Adrenal gland (tissue), 9 donors: ENCODE measurements at regions not wholly inside any gene's neighbourhood (a gene's known extent, or its start where the extent isn't known, plus 50 kb on each side); places are given as distances from the start of the nearest gene placed in this dataset.

Source experiments
- DNase-seq, 7 donors: peaks; one replicate each; pipeline ENCODE4 v3.0.0-alpha.2; 2019 to 2020
- H3K27ac ChIP-seq, 5 donors: fragments of 200-600 bp; sonication (generic) in 4 of 5; 1 replicate in 3 of 5; 2 replicates in 2 of 5; pipeline versions ENCODE4 v1.5.1 to v1.8.0; 2016 to 2020; ENCODE audit warnings: mild to moderate bottlenecking in 1 of 5
- H3K27me3 ChIP-seq: fragments of 200-600 bp; 2 replicates; pipeline ENCODE4 v1.8.0; 2021
- H3K36me3 ChIP-seq, 2 donors: fragments of 200-600 bp; replicated peaks in 1 of 2; 1 replicate in 1 of 2; 2 replicates in 1 of 2; pipeline versions ENCODE4 v1.5.1 to v1.8.0; 2018 to 2022
- H3K4me1 ChIP-seq, 2 donors: fragments of 200-600 bp; replicated peaks in 1 of 2; 1 replicate in 1 of 2; 2 replicates in 1 of 2; pipeline versions ENCODE4 v1.5.1 to v1.8.0; 2018 to 2021
- H3K4me3 ChIP-seq, 4 donors: fragments of 200-600 bp; sonication (generic) in 3 of 4; one replicate each; pipeline ENCODE4 v1.5.1; 2016 to 2018
- H3K9me3 ChIP-seq, 3 donors: fragments of 200-600 bp; sonication (generic) in 1 of 3; replicated peaks in 1 of 3; 1 replicate in 2 of 3; 2 replicates in 1 of 3; pipeline versions ENCODE4 v1.5.1 to v1.8.0; 2016 to 2021
- CTCF ChIP-seq, 6 experiments: fragments of 450-650 bp in 4 of 6; fragments of 200-600 bp in 2 of 6; sonication (generic) in 1 of 6; IDR thresholded peaks; 1 replicate in 5 of 6; 2 replicates in 1 of 6; pipeline versions ENCODE4 v1.5.1 to v1.8.0; 2016 to 2021; ENCODE audit warnings: antibody characterized with exemption in 6 of 6, mild to moderate bottlenecking in 2 of 6, moderate library complexity in 1 of 6
- POLR2A ChIP-seq, 2 donors: fragments of 450-650 bp; IDR thresholded peaks; one replicate each; pipeline ENCODE4 v1.6.1; 2017; ENCODE audit warnings: antibody characterized with exemption in 2 of 2, mild to moderate bottlenecking in 2 of 2, moderate library complexity in 1 of 2
- WGBS, 4 donors: extraction: QIAGEN DNeasy Blood & Tissue Kit in 2 of 4; methylation state at CpG; one replicate each; pipeline versions ENCODE4 v1.1.5 to v1.1.7; 2013 to 2017; 5-methylcytosine and 5-hydroxymethylcytosine counted together
- intact Hi-C, 2 donors: fragments of 100-400 bp; cut with DNase I; formaldehyde crosslinking; loops; one replicate each; pipeline versions ENCODE4 v1.14.1 to v1.15.0; 2022 to 2023
- donor health status: healthy with polysubstance abuse.
- donor health status: Bipolar disorder and iron deficiency.
- donor health status: DM: yes; HTN: yes; CAD: no.
- donor health status: DM: no; HTN: no; CAD: no.
- donor health status: DM: no; HTN: no; CAD: no.

- DNase-seq = no peak
- intact Hi-C loops = no loop called here
- Histone ChIP-seq H3K4me1 (no peaks in the 10 kb centered on the region), H3K36me3 (no peaks in the 10 kb centered on the region), H3K27ac (no peak overlapping the region), H3K4me3 (no peak overlapping the region), H3K9me3 (no peaks in the 10 kb centered on the region), H3K27me3 (no peaks in the 10 kb centered on the region)
- TF ChIP-seq POLR2A (IDR thresholded peaks at IDR 0.05) (no peak), CTCF (IDR thresholded peaks at IDR 0.05) (no peak)
- WGBS, 4 donors = 87 to 96% (median 91%) methylated on average over 5 of the region's 5 CpGs
Observed at GRCh38 chr9:86751956-86752355, 195.3 kb downstream of the GAS1 start.

- TF ChIP-seq POLR2A (IDR thresholded peaks at IDR 0.05) = no peak
- no peak for TF ChIP-seq CTCF (IDR thresholded peaks at IDR 0.05)
- 67 to 86% (median 74%) methylated on average over 3 to 4 of the region's 4 CpGs for WGBS, 4 donors
- intact Hi-C loops = no loop called here
- Histone ChIP-seq H3K27ac (no peak overlapping the region), H3K36me3 (no peaks in the 10 kb centered on the region), H3K9me3 (no peaks in the 10 kb centered on the region), H3K27me3 (no peaks in the 10 kb centered on the region), H3K4me3 (no peak overlapping the region), H3K4me1 (no peaks in the 10 kb centered on the region)
- no peak for DNase-seq
Observed at GRCh38 chr9:86751207-86751606, 196.1 kb downstream of the GAS1 start.

GRCh38 chr9:86749894-86750255 lies 197.4 kb downstream of the GAS1 start:
- H3K36me3 ChIP-seq = no peaks in the 10 kb centered on the region
- H3K27me3 ChIP-seq = no peaks in the 10 kb centered on the region
- H3K4me3 ChIP-seq = no peak overlapping the region
- H3K27ac ChIP-seq = no peak overlapping the region
- H3K9me3 ChIP-seq = no peaks in the 10 kb centered on the region
- DNase-seq = peak in 4 of 7 donors; percentile 28 to 60 (median 40)
- TF ChIP-seq CTCF (IDR thresholded peaks at IDR 0.05) (no peak), POLR2A (IDR thresholded peaks at IDR 0.05) (no peak)
- WGBS, 4 donors = 37 to 44% (median 44%) methylated on average over 4 of the region's 4 CpGs
- intact Hi-C loops = no loop called here
- no peaks in the 10 kb centered on the region for H3K4me1 ChIP-seq

GRCh38 chr9:86749161-86749893 lies 198.0 kb downstream of the GAS1 start:
- Histone ChIP-seq H3K4me3 (no peak overlapping the region), H3K36me3 (no peaks in the 10 kb centered on the region), H3K4me1 (no peaks in the 10 kb centered on the region), H3K9me3 (no peaks in the 10 kb centered on the region), H3K27ac (no peak overlapping the region), H3K27me3 (no peaks in the 10 kb centered on the region)
- TF ChIP-seq POLR2A (IDR thresholded peaks at IDR 0.05) = no peak
- TF ChIP-seq CTCF (IDR thresholded peaks at IDR 0.05) = no peak
- intact Hi-C loops = no loop called here
- no peak for DNase-seq
- WGBS, 4 donors = 72 to 83% (median 77%) methylated on average over 2 of the region's 2 CpGs
